Effector CD4-positive, alpha-beta T cell (primary cell): ENCODE measurements at regions not wholly inside any gene's neighbourhood (a gene's known extent, or its start where the extent isn't known, plus 50 kb on each side); places are given as distances from the start of the nearest gene placed in this dataset.
"Not testable (repeated sequence)": the region's sequence is repeated elsewhere in the genome, so short reads cannot be mapped to it uniquely, and the experiment has no call there.

Experiments
- DNase-seq: peaks from one replicate; pipeline ENCODE4 v3.0.0-alpha.2; 2020

DNA sequence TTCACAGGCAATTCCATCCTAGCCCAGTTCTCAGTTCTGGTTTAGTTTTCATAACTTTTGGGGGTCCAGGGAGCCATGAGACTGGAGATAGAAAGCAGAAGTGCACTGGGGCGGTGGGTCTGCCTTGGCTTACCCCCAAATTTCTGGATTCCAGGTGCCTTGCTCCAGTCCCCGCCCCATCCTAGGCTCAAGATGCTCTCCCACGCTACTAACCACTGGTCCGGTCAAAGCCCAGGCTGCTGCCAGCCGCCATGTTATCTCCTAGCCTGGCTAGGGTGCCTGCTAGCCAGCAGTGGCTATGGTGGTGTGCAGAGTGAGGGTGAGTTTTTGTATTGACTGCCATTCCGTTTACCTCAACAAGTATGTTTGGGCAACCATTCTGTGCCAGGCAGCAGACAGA is 107.6 kb upstream of the FOXD4L5 start:
- DNase-seq: not testable (repeated sequence)

DNA sequence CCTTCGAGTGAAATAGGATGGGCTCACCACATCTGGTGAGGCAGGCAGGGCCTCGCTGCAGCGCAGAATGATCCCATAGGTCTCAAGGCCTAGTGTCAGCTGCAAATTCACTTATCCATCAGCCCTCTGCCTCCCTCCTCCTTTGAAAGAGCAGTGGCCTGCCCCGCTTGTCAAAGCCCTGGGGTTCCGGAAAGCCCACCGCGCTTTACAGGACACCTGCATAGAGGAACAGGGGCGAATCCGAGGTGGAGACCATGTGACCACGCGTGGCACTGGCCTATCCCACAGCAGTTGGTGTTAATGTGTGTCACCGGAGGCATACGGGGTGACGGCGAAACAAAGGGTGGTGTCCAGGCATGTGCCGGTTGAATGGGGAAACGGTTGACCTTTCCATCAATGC is 104.7 kb upstream of the FOXD4L5 start:
- not testable (repeated sequence) for DNase-seq

DNA sequence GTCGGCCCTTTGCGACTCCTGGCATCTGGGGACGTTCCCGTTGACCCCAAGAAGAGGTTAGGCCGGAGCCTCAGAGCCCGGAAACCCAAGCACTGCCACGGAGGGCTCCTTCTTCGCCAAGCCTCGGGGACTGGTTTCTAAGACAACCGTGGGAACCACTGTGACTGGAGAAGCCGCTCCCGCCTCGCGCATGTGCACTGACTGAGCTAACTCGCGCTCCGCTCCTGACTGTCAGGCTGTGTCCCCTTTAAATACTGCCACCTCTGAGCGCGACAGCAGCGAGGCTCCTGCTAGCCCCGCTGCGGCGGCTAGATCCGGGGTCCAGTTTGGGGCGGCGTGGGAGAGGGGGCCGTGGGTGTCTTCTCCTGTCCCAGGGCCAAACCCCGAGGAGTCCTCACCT is 104.2 kb upstream of the FOXD4L5 start:
- not testable (repeated sequence) for DNase-seq

DNA sequence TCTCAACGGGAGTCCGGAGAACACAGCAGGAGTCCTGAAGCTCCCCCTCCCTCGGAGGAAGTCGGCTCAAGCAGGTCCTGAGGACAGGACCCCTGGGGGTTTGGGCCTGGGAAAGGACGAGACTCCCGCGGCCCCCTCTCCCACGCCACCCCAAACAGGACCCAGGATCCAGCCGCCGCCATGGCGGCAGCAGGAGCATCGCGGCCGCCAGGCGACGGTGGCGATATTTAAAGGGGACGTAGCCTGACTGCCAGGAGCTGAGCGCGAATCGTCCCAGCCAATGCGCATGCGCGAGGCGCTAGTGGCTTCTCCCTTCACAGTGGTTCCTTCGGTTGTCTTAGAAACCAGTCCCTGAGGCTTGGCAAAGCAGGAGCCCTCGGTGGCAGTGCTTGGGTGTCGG is 101.7 kb upstream of the FOXD4L5 start:
- DNase-seq: peak; percentile 74

DNA sequence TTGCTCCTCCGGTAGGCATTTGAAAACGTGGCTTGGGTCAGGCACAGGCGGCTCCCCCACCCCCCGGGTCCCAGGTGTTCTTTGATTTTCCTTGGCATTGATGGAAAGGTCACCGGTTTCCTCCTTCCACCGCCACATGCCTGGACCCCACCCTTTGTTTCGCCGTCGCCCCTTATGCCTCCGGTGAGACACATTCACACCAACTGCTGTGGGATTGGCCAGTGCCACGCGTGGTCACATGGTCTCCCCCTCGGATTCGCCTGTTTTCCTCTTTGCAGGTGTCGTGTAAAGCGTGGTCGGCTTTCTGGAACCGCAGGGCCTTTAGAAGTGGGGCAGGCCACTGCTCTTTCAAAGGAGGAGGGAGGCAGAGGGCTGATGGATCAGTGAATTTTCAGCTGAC is 101.2 kb upstream of the FOXD4L5 start:
- not testable (repeated sequence) for DNase-seq

DNA sequence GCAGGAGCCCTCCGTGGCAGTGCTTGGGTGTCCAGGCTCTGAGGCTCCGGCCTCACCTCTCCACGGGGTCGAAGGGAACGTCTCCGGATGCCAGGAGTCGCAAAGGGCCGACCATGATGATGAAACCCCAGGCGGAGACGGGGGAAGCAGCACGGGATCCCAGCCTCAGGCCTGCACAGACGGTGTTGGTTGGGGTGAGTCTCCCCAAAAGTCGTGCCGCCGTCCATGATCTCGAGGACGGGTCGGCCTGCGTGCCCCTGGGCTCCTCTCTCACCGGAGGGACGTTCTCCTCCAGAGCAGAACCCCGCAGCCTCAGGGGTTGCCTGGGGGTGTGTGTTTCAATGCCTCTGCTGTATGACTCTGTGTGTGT is 100.6 kb upstream of the FOXD4L5 start:
- DNase-seq: not testable (repeated sequence)

DNA sequence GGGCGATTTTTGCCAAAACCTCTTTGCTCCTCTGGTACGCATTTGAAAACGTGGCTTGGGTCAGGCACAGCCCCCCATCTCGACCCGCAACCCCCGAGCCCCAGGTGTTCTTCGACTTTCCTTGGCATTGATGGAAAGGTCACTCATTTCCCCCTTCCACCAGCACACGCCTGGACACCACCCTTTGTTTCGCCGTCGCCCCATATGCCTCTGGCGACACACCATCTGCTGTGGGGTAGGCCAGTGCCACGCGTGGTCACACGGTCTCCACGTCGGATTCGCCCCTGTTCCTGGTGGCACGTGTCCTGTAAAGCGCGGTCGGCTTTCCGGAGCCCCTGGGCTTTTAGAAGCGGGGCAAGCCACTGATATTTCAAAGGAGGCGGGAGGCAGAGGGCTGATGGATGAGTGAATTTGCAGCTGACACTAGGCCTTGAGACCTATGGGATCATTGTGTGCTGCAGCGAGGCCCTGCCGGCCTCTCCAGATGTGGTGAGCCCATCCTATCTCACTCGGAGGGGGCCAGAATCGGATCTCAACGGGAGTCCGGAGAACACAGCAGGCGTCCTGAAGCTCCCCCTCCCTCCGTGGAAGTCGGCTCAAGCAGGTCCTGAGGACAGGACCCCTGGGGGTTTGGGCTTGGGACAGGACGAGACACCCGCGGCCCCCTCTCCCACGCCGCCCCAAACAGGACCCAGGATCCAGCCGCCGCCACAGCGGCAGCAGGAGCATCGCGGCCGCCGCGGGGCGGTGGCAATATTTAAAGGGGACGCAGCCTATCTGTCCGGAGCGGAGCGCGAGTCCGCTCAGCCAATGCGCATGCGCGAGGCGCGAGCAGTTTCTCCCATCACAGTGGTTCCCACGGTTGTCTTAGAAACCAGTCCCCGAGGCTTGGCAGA is 100.0 kb upstream of the FOXD4L5 start:
- DNase-seq: not testable (repeated sequence)

DNA sequence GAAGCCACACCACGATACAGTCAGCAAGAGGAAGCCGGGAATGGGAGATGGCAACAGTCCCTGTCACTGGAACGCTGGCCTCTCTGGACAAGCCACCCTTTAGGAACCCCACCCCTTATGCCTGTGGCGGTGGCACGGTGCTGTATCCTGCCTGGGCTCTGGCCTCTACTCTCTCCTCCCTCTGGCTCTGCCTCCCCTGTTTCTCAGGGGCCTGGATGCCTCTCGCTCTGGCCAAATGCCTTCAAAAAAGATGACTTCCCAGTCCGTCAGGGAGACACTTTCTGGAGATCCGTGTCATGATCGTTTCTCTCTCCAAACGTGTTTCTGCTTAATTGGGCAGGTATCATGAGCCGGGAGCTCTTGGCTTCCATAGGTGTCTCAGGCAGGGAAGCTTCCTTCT is 99.1 kb upstream of the FOXD4L5 start:
- not testable (repeated sequence) for DNase-seq

DNA sequence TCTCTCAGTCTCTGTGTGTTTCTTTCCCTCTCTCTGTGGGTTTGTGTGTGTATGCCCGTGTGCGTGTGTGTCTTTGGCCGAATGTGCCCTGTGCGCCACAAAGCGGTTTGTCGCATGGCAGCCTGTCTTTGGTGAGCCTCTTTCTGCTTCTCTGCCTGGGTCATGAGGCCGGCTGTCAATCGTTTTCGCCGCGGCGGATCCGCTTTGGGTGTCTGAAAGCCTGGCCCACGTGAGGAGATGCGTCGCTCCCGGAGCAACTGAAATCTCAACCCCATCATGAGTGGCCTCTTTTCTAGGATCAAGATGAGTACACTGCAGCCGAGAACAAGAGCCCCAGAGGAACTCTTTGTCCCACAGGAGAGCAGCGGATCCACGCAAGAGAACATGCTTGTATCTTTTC is 98.6 kb upstream of the FOXD4L5 start:
- not testable (repeated sequence) for DNase-seq

DNA sequence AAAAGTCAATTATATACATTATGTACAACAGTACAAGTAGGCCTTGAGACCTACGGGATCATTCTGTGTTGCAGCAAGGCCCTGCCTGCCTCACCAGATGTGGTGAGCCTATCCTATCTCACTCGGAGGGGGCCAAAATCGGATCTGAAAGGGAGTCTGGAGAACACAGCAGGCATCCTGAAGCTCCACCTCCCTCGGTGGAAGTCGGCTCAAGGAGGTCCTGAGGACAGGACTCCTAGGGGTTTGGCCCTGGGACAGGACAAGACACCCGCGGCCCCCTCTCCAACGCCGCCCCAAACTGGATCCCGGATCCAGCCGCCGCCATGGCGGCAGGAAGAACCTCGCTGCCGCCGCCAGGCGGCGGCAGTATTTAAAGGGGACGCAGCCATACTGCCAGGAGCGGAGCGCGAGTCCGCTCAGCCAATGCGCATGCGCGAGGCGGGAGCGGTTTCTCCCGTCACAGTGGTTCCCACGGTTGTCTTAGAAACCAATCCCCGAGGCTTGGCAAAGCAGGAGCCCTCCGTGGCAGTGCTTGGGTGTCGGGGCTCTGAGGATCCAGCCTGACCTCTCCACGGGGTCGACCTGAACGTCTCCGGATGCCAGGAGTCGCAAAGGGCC is 97.8 kb upstream of the FOXD4L5 start:
- DNase-seq: not testable (repeated sequence)
